SHP77 treated with DMSO at 0.1 percent for 48 hours (cell line): ENCODE measurements at regions not wholly inside any gene's neighbourhood (a gene's known extent, or its start where the extent isn't known, plus 50 kb on each side); places are given as distances from the start of the nearest gene placed in this dataset.
A peak's percentile ranks its signal among the peaks of the same experiment; 100 is the strongest.

ENCODE experiments used
- DNase-seq: peaks from one replicate; lab custom pipeline; 2025; lab: John Stamatoyannopoulos, UW

DNA sequence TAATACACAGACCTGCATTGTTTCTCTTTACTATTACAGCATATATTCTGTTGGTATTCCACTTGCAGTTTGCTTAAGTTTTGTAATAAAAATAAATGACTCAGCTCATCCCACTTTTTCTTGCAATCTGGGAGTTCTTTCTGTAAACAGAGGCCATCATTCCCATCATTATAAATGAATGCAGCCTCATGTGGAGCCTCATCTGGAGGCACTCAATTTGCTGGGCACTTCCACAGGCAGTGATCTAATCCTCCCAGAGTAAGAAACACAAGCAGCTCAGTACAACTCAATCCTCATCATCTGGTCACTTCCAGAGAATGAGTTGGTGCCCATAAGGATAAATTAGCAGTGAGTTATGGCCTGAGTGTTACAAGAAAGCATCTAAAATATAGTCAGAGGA, 2801.9 kb downstream of the PCDH9 start:
- DNase-seq: no peak

- DNase-seq: no peak
Observed at GRCh38 chr13:64423467-64423866, 2806.7 kb downstream of the PCDH9 start.

- no peak for DNase-seq
Observed at GRCh38 chr13:64420181-64420580, 2810.0 kb downstream of the PCDH9 start.

DNA sequence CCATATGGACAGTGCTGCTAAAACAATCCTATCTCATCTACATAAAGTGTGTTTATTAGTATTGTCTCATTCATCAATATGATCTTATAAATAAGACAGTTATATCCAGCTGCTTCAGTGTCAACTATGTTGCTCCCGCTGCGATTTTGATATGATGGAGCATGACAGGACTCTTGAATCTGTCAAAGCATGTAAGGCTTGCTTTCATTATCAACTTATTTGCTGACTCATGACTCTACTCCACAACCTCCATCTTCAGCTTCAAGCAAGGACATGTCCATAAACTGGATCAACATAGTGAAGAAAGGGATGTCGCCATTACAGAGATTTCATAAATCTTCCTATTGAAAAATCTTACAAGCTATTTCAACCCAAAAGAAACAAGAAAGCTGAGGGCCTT, 2812.6 kb downstream of the PCDH9 start:
- no peak for DNase-seq

DNA sequence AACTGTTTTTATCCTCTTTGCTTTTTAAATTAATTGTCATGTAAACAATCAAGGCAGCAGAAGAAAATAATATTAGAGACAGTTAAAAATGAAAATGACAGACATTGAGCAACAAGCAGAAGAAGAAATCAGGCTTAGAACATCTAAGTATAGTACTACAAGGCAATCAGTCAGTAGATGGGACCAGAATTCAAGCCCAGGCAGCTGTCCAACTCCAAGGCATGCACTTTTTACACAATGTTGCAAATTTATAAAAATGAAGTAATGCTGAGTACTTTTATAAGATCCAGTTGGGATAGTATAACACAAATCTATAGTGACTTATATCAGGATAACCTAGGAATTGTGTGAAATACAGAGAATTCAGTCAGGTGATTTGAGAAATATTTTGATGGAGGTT, 2815.8 kb downstream of the PCDH9 start:
- no peak for DNase-seq

DNA sequence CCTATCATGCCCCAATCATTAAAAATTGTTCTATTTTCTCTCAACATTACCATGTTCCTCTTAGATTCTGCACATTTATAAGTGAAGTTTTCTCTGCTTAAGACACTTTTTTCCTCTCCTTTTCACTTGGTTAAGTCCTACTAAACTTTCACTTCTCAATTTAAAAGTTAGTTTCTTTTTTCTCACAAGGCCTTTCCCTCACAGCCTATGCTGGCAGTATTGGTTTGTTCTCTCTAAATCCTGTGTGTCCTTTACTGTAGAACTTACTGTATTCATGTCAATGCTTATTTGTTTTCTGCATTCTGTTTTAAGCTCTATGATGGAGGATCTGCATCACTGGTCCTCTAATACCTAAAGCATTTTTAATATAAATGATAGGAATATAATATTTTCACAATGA, 2816.6 kb downstream of the PCDH9 start:
- no peak for DNase-seq

GRCh38 chr13:64410276-64411053, 2819.7 kb downstream of the PCDH9 start:
- DNase-seq: no peak

DNA sequence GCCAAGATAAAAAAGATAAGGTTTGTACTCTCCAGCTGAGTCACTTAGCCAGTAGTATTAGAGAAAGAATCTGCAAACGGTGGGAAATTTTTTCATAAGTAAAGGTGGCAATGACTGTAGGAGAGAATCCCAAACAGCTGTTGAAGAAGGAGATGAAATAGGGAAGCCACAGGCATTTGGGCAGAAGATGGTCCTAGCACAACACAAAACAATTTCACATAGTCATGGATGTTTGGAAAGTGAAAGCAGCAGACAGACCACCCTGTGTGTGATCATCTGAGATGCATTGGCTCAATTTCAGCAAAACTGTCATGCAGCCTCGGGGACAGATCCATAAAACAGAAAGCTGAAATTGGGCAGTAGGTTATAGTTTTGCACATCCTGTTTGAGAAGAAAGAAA, 2832.4 kb downstream of the PCDH9 start:
- no peak for DNase-seq

- no peak for DNase-seq
Observed at GRCh38 chr13:64377606-64378005, 2852.5 kb downstream of the PCDH9 start.

GRCh38 chr13:64371461-64371860, 2858.7 kb downstream of the PCDH9 start:
- no peak for DNase-seq

DNA sequence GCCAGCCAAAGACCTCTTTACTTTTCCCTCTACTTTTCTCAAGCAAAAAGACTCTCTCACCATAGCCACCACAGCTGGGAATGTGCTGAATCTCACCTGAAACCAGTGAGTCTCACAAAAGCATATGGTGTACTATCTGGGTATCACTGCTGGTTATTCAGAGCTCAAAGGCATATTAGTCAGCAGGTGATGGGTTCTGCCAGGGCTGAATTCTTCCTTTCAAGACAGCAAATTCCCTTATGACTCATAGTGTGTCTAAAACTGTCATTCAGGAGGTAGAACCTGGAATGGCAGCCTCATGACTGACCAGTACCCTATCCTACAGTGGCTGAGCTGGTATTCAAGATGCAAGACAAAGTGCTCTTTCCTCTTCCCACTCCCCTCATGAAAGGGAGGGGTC, 2859.1 kb downstream of the PCDH9 start:
- no peak for DNase-seq

GRCh38 chr13:64369121-64369520, 2861.0 kb downstream of the PCDH9 start:
- no peak for DNase-seq

- DNase-seq: no peak
Observed at GRCh38 chr13:64362564-64362963, 2867.6 kb downstream of the PCDH9 start.

- DNase-seq: no peak
Observed at GRCh38 chr13:64347664-64348063, 2882.5 kb downstream of the PCDH9 start.

DNA sequence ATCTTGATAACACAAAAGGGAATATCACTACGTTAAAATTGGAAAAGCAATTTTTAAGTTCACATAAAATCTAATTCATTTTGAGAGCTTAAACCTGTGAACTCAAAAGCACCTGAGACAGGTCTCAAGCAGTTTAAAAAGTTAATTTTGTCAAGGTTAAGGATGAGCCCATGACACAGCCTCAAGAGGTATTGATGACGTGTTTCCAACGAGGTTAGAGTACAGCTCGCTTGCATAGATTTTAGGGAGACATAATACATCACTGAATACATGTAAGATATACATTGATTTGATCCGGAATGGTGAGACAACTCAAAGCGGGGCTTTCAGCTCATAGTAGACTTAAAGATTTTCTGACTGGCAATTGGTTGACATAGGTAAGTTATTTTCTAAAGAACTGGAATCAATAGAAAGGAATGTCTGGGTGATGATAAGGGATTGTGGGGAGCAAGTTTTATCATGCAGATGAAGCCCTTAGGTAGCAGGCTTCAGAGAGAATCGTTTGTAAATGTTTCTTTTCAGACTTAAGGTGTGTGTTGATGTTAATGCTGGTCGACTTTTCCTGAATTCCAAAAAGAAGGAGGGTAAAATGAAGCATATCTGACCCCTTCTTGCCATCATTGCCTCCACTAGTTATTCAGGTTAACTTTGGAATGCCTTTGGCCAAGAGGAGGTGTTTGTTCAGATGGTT, 2890.6 kb downstream of the PCDH9 start:
- DNase-seq: no peak

DNA sequence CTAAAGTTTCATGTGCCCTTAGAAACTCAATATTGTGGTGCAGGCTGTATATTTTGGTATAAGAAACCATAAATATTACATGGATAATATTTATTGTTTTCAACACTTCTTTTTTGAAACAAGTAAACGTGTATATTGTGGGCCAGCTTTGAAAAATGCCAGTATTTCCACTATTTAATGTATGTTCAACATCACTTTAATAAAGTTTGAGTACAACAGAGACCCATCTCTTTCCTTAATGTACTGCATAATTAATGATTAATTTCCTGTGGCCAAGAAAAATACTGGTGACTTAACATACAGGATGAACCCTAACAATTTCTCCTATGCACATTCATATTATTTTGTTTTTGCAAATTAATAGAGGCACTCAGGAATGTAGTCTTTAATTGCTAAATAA, 2891.5 kb downstream of the PCDH9 start:
- no peak for DNase-seq

DNA sequence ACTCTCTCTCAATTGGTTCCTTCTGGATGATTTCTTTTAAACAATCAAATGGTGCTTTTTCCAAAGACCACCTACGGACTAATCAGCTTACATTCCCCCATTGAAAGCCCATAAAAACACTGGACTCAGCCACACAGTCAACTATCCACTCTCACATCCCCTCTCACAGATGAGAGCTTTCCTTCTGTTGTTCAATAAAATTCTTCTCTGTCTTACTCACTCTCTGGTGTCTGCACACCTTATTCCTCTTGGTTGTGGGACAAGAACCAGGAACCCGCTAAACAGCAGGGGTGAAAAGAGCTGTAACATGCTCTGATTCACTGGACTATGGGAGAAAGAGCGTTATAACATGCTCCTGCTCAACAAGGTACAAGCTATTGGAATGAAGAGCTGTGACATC, 2896.2 kb downstream of the PCDH9 start:
- no peak for DNase-seq

DNA sequence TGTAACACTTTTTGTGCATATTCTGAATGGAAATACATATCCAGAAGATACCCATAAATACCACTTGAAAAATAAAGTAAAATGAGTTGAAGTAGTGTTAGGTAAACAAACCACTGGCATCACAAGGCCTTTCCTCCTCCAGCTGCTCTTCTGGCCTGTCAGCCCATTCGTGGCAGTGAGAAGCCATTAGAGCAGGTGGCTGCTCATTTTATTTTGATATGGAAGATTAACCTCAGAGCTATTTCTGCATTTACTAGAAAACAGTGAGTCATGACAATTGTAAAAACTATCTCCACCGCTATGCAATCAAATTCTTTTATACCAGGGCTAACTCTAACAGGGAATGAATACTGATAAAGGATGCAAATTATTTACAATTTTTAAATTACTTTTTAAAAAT, 2898.1 kb downstream of the PCDH9 start:
- peak; percentile 83 for DNase-seq

- peak; percentile 73 for DNase-seq
Observed at GRCh38 chr13:64327505-64328194, 2902.5 kb downstream of the PCDH9 start.

DNA sequence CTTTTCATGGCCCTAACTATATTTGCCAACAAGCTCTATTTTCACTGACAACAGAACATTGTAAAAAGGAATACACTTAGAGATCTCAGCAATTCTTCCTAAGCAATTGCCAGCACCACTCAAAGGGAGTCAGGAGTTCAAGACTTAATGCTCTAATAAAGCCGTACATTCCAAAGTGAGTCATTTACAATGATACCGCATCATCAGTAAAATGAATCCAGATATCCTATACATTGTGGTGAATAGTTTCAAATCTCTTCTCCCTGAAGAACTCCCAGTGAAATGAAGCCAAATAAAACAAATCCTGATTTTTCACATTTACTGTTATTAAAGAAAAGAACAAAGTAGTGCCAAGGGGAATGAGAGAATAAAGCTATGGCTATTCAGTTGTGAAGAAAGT, 2898.7 kb upstream of the PCDH20 start:
- no peak for DNase-seq

DNA sequence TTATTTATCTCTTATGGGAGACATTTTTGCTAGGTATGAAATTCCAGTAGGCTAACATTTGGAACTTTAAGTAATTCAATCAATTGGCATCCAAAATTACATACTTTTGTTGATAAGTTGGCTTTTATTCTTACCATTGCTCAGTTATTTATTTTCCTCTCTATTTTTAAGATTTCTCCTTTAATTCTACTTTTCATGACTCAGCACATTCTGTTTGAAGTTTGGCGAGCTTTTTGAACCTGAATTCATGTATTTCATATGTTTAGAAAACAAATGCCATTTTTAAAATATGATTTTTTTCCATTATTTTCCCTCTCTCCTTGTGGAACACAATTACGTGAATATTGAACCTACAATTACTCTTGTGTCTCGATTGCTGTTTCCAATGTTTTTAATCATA, 2896.3 kb upstream of the PCDH20 start:
- no peak for DNase-seq

- DNase-seq: no peak
Observed at GRCh38 chr13:64311112-64311511, 2895.5 kb upstream of the PCDH20 start.

DNA sequence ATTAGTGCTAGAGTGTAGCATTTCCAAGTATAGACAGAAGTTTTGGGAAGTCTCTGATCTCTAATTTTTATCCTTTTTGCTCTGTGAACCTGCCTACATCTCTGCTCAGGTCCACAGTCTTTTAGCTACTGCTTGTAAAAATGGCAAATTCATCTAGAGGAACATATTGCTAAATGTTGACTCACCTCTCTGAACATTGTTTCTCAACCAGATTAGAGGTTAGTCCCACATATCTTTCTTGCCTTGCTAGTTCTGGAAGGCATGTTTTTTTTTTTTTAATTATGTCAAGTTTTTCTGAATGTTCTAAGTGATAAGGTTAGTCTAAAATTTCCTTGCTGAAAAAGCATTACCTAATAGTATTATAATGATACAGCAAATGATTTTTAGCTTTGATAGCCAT, 2889.6 kb upstream of the PCDH20 start:
- DNase-seq: no peak
